ENCODE measurements at regions not wholly inside any gene's neighbourhood (a gene's known extent, or its start where the extent isn't known, plus 50 kb on each side); places are given as distances from the start of the nearest gene placed in this dataset.

DNA sequence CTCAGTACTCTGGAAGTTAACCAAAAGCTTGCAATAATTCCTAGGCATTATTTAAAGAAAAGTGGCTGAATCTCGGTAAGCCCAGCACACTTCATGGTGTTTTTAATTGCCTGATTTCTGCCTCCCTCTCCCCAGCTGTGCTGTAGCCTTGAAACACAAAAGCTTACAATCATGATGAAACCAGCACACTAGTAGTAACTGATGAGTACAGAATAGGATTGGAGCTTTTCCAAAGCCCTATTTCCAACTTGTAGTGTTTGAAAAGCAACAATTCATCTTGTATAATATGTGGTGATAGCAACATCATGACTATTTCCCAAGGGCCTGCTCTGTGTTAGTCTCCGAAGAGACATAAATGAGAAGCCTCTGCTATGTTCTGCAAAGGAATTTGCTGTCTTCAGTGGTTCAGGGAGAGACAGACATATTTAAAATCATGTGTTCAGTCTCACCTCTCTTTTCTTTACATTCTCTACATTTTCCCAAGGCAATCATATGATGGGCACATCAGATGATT lies 1015.0 kb downstream of the BCL11A start:
- TF ChIP-seq, protein P1, sequence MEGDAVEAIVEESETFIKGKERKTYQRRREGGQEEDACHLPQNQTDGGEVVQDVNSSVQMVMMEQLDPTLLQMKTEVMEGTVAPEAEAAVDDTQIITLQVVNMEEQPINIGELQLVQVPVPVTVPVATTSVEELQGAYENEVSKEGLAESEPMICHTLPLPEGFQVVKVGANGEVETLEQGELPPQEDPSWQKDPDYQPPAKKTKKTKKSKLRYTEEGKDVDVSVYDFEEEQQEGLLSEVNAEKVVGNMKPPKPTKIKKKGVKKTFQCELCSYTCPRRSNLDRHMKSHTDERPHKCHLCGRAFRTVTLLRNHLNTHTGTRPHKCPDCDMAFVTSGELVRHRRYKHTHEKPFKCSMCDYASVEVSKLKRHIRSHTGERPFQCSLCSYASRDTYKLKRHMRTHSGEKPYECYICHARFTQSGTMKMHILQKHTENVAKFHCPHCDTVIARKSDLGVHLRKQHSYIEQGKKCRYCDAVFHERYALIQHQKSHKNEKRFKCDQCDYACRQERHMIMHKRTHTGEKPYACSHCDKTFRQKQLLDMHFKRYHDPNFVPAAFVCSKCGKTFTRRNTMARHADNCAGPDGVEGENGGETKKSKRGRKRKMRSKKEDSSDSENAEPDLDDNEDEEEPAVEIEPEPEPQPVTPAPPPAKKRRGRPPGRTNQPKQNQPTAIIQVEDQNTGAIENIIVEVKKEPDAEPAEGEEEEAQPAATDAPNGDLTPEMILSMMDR (IDR thresholded peaks at IDR 0.05; ENCODE audit: extremely low read depth, low read depth, low read length), result no peak
- Histone ChIP-seq H3K9me3 (ENCODE audit: low read depth, low read length) (no peaks in the 10 kb centered on the region), H3K27ac (ENCODE audit: low read depth, low read length) (no peak overlapping the region), H3K36me3 (ENCODE audit: insufficient read depth, low read length) (no peaks in the 10 kb centered on the region), H3K4me1 (ENCODE audit: insufficient read depth, low read length) (no peaks in the 10 kb centered on the region), H3K79me2 (ENCODE audit: insufficient read depth, low read length) (no peaks in the 10 kb centered on the region), H3K4me3 (ENCODE audit: insufficient read depth, low read length) (no peak overlapping the region), H3K4me2 (ENCODE audit: insufficient read depth, low read length) (no peak overlapping the region), H4K20me1 (ENCODE audit: insufficient read depth, low read length) (no peaks in the 10 kb centered on the region), H2AFZ (ENCODE audit: low read length) (no peak overlapping the region), H3K27me3 (ENCODE audit: insufficient read depth, low read length) (no peaks in the 10 kb centered on the region)
- no peak for DNase-seq (ENCODE audit: insufficient read length, low spot score, missing footprints)

DNA sequence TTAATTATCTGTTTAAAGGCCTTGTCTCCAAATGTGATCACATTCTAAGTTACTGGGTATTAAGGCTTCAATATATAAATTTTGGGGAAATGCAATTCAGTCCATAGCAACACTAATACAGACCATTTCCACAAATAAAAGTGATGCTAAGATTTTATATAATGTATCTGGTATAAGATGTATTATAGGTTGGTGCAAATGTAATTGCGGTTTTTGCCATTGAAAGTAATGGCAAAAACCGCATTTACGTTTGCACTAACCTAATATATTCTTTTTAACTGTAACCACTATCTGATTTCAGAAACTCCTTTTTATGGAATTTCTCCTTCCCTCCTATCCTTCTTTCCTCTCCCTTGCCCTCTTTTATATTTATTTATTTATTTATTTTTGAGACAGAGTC lies 1020.6 kb downstream of the BCL11A start:
- DNase-seq (ENCODE audit: insufficient read length, low spot score, missing footprints), result no peak
- Histone ChIP-seq H3K27ac (ENCODE audit: low read depth, low read length) (no peak overlapping the region), H4K20me1 (ENCODE audit: insufficient read depth, low read length) (no peaks in the 10 kb centered on the region), H3K36me3 (ENCODE audit: insufficient read depth, low read length) (no peaks in the 10 kb centered on the region), H3K79me2 (ENCODE audit: insufficient read depth, low read length) (no peaks in the 10 kb centered on the region), H3K27me3 (ENCODE audit: insufficient read depth, low read length) (no peaks in the 10 kb centered on the region), H3K9me3 (ENCODE audit: low read depth, low read length) (no peaks in the 10 kb centered on the region), H2AFZ (ENCODE audit: low read length) (no peak overlapping the region), H3K4me2 (ENCODE audit: insufficient read depth, low read length) (no peak overlapping the region), H3K4me1 (ENCODE audit: insufficient read depth, low read length) (no peaks in the 10 kb centered on the region), H3K4me3 (ENCODE audit: insufficient read depth, low read length) (no peak overlapping the region)
- TF ChIP-seq, protein P1 (IDR thresholded peaks at IDR 0.05; ENCODE audit: extremely low read depth, low read depth, low read length), result no peak

DNA sequence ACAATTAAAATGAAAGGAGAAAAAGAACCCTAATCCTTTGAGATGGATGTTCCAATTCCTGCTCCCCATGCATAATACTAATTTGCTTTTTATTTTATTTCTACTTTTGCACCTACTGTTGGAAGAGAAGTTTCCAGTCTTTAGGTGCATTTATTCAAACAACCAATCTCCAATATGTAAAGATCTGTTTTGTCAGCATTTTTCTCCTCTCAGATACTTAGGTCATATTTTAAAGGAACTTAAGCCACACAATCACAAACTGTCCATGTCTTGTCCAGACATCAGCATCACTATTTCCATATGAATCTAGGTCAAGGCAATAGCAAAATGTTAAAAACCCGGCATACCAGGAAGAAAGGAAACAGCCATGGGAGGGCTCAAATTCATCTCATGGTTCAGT lies 1023.2 kb downstream of the BCL11A start:
- no peaks in the 10 kb centered on the region for H3K36me3 ChIP-seq (ENCODE audit: insufficient read depth, low read length)
- no peak overlapping the region for H3K4me3 ChIP-seq (ENCODE audit: insufficient read depth, low read length)
- H3K4me1 ChIP-seq (ENCODE audit: insufficient read depth, low read length), result no peaks in the 10 kb centered on the region
- no peaks in the 10 kb centered on the region for H3K79me2 ChIP-seq (ENCODE audit: insufficient read depth, low read length)
- TF ChIP-seq, protein P1 (IDR thresholded peaks at IDR 0.05; ENCODE audit: extremely low read depth, low read depth, low read length), result no peak
- no peak overlapping the region for H3K27ac ChIP-seq (ENCODE audit: low read depth, low read length)
- no peaks in the 10 kb centered on the region for H3K27me3 ChIP-seq (ENCODE audit: insufficient read depth, low read length)
- no peaks in the 10 kb centered on the region for H4K20me1 ChIP-seq (ENCODE audit: insufficient read depth, low read length)
- H3K4me2 ChIP-seq (ENCODE audit: insufficient read depth, low read length), result no peak overlapping the region
- H2AFZ ChIP-seq (ENCODE audit: low read length), result no peak overlapping the region
- no peaks in the 10 kb centered on the region for H3K9me3 ChIP-seq (ENCODE audit: low read depth, low read length)
- DNase-seq (ENCODE audit: insufficient read length, low spot score, missing footprints), result no peak

- H3K79me2 ChIP-seq (ENCODE audit: insufficient read depth, low read length), result no peaks in the 10 kb centered on the region
- no peaks in the 10 kb centered on the region for H3K9me3 ChIP-seq (ENCODE audit: low read depth, low read length)
- no peaks in the 10 kb centered on the region for H3K4me1 ChIP-seq (ENCODE audit: insufficient read depth, low read length)
- no peak for DNase-seq (ENCODE audit: insufficient read length, low spot score, missing footprints)
- H3K36me3 ChIP-seq (ENCODE audit: insufficient read depth, low read length), result no peaks in the 10 kb centered on the region
- H2AFZ ChIP-seq (ENCODE audit: low read length), result no peak overlapping the region
- no peaks in the 10 kb centered on the region for H4K20me1 ChIP-seq (ENCODE audit: insufficient read depth, low read length)
- TF ChIP-seq, protein P1 (IDR thresholded peaks at IDR 0.05; ENCODE audit: extremely low read depth, low read depth, low read length), result no peak
- H3K27ac ChIP-seq (ENCODE audit: low read depth, low read length), result no peak overlapping the region
- no peaks in the 10 kb centered on the region for H3K27me3 ChIP-seq (ENCODE audit: insufficient read depth, low read length)
- no peak overlapping the region for H3K4me3 ChIP-seq (ENCODE audit: insufficient read depth, low read length)
- H3K4me2 ChIP-seq (ENCODE audit: insufficient read depth, low read length), result no peak overlapping the region
These were observed 1023.7 kb downstream of the BCL11A start for GRCh38 chr2:59529726-59530125.

All from osteoblast (primary cell).